NCI-H460 (cell line): ENCODE measurements at regions not wholly inside any gene's neighbourhood (a gene's known extent, or its start where the extent isn't known, plus 50 kb on each side); places are given as distances from the start of the nearest gene placed in this dataset.

Experiments
- DNase-seq: peaks from one replicate; pipeline ENCODE4 v3.0.0-alpha.2; 2016; ENCODE audit warnings: low read depth; ENCODE audit errors: extremely low read depth

GRCh38 chr5:61882901-61883500 lies 423.0 kb upstream of the KIF2A start:
- no peak for DNase-seq

- no peak for DNase-seq
These were observed 421.7 kb upstream of the KIF2A start for GRCh38 chr5:61884252-61884855.

GRCh38 chr5:61886214-61886613 lies 419.8 kb upstream of the KIF2A start:
- DNase-seq, result no peak

GRCh38 chr5:61887271-61887670 lies 418.7 kb upstream of the KIF2A start:
- no peak for DNase-seq

DNA sequence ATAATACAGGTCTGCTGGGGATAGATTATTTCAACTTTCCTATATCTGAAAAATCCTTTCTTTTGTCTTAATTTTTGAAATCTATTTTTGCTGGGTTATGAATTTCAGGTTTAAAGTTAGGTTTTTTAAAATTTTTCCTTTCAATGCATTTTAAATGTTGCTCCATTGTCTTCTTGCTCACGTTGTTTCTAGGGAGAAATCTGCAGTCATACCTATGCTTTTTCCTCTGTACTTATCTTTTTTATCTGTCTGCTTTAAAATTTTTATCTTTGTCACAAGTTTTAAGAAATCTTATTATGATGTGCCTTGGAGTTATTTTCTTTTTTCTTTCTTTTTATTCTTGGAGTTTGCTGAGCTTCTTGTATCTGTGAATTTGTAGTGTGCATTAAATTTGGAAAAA lies 412.0 kb upstream of the KIF2A start:
- no peak for DNase-seq

DNA sequence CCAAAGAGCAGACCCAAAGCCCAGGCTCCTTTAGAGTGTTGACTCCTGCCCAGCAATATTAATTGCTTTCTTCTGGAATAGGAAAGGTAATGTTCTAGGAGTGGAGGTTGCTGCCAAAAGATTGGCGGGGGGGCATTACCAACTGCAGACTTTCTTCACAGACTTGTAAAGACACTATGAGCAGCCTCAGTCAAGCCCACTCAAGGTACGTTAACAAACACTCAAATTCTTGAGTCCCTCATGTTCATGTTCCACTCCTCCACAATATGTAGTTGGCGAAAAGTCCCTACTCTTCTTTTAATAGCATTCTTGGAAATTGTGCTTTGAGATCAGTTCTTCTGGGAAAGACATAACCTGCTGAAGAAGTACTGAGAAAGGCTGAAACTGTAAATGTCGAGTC lies 409.2 kb upstream of the KIF2A start:
- no peak for DNase-seq

GRCh38 chr5:61897251-61897650 lies 408.8 kb upstream of the KIF2A start:
- DNase-seq, result no peak

- no peak for DNase-seq
These were observed 404.0 kb upstream of the KIF2A start for GRCh38 chr5:61901997-61902396.

DNA sequence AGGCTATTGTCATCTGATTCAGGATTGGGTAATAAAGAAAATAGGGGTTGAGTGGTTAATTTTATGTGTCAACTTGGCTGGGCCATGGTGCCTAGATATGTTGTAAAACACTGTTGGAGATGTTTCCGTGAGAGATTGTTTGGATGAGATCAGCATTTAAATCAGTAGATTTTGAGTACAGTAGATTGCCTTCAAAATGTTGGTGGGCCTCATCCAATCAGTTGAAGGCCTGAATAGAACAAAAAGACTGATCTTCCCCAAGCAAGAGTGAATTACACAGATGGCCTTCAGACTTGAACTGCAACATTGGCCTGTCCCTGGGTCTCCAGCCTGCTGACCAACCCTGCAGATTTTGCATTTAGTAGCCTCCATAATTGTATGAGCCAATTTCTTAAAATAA lies 401.3 kb upstream of the KIF2A start:
- no peak for DNase-seq

- DNase-seq, result no peak
These were observed 400.4 kb upstream of the KIF2A start for GRCh38 chr5:61905613-61906012.

- no peak for DNase-seq
These were observed 399.2 kb upstream of the KIF2A start for GRCh38 chr5:61906820-61907219.

- DNase-seq, result no peak
These were observed 398.0 kb upstream of the KIF2A start for GRCh38 chr5:61907995-61908394.

- no peak for DNase-seq
These were observed 395.2 kb upstream of the KIF2A start for GRCh38 chr5:61910771-61911170.

DNA sequence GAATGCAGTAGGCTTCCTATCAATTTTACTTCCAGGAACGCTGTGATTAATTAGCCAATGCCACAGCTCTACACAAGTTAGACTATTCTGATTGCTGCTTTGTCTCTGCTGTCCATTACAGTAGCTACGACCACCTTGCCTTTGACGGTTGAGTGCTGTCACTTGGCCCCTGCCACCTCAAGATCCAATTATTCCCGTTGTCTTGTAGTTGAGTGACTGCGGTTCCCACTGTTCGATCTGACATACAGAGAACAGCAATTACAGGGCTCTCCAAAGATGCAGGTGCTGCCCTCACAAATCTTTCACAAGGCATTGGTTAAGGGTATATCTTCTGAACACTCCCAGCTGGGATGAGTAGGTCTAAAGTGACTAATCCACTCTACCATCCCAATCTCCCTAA lies 393.4 kb upstream of the KIF2A start:
- DNase-seq, result no peak

DNA sequence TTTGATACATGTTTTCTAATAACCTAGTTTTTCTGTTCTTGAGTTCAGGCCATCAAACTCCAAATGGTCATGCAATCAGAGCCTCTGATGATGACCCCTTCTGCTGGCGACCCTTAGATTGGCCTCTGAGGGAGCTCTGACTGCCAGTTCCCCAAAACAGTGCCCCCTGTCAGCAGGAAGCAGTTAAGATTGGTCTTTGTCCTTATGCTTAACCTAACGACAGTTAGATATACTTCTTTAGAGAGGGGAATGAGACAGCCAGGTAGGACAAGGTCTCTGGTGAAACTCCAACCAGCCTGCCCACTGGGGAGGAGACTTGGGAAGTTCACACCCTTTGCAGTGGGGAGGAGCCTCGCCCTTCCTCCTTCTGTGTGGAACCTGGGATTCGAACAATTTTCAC lies 390.4 kb upstream of the KIF2A start:
- DNase-seq, result no peak

DNA sequence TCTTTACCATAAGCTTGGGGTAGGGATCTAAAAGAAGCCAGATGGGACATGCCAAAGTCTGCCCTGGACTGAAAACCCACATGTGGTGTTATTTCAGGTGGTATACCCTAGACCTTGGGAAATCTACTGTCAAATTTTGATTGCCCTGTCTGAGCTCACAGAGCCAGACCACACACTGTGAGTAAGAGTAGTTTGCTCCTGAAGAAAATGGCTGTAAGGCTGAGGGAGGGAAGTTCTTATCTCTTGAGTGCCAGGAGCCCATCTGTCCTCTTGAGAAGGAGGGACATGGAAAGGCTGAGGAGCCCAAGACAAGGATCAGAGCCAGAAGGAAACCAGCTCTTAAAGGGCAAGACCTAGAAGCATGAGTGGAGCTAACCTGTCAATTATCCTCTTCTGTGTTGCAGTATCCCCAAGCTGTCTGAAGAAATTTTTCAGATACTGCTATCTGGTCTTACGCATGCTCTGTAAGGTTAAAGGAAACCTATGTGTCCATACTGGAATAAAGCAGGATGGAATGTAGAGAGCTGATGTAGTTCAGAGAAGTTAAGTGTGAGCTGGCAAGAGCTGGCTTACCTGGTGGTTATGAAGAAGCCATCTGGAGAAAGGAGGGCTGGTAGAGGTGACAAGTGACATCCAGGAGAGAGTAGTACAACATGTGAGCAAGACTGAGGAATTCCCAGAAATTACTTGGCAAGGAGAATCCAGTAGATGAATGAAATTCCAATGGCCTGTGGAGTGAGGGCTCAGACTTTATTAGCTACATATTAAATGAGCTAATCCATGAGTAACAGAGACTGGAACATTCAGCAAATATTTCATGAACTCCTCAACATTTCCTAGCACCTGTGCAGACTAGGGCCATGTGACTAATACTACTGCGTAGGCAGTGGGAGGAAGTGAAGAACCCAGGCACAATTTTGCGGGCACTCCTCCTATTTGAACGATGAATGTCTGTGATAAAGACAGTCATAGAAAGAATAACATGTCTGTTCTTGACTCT lies 389.1 kb upstream of the KIF2A start:
- DNase-seq, result no peak

- DNase-seq, result no peak
These were observed 387.4 kb upstream of the KIF2A start for GRCh38 chr5:61918611-61919010.

GRCh38 chr5:61919920-61920319 lies 386.1 kb upstream of the KIF2A start:
- no peak for DNase-seq

DNA sequence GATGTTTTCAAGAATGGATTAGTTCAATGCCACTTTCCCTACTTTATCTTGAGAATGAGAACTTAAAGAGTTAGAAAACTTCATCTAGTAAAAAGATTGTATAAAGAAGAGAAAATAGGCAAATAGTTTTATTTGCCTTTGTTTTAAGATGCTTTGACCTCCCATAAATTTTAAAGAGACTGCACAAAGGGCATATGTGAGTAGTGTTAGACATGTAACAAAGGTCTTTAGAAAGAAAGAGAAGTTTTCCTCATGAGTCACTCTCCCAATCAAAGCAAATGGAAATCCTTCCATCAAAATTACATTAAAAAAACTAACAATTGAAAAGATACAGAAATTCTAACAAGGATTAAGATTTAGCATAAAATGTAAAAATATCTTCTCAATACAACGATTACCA lies 381.8 kb upstream of the KIF2A start:
- DNase-seq, result no peak

DNA sequence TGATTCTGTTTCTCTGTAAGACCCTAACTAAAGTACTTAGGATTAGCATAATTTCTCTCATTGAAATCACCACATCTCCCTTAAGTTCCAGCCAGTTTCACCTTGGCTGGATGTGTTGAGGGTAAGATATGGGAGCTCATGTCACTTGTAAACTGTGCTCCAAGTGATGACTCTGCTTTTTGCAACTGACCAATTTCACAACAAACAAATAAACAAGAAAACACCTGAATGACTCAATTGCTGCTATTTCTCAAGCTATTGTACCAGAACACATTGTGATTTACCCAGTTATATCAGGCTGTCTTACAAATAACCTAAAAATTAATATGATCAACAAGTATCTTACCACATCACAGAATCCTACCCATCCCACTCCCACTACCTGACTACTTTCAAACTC lies 379.1 kb upstream of the KIF2A start:
- DNase-seq, result no peak

DNA sequence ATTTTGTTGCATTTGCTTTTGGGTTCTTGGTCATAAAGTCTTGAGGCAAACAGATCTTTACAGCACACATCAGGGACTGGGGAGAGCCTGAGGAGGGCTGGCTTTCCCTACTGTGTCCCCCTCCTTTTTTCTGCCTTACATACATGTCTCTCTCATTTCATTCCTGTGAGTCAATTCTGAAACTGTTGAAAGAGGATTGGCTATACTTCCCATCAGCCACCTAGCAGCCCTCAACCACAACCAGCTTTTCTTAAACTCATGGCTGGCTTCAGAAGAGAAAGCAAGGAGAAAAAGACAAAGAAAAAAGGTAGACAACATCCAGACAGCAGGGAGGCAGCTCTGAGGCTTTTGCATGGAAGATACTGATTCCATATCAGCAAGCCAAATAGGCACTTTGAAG lies 374.8 kb upstream of the KIF2A start:
- DNase-seq, result no peak
